ENCODE measurements at regions not wholly inside any gene's neighbourhood (a gene's known extent, or its start where the extent isn't known, plus 50 kb on each side); places are given as distances from the start of the nearest gene placed in this dataset.

GRCh38 chr1:191432817-191433216, 725.4 kb upstream of the RGS18 start:
- TF ChIP-seq CTCF (IDR thresholded peaks at IDR 0.05 in 8 of 11, conservative IDR thresholded peaks at IDR 0.05 in 3 of 11) (no peak), POLR2AphosphoS5 (IDR thresholded peaks at IDR 0.05) (no peak), POLR2A (IDR thresholded peaks at IDR 0.05) (no peak)
